ENCODE measurements at regions not wholly inside any gene's neighbourhood (a gene's known extent, or its start where the extent isn't known, plus 50 kb on each side); places are given as distances from the start of the nearest gene placed in this dataset.
A peak's percentile ranks its signal among the peaks of the same experiment; 100 is the strongest.
"Not testable (repeated sequence)": the region's sequence is repeated elsewhere in the genome, so short reads cannot be mapped to it uniquely, and the experiment has no call there.

- no peak overlapping the region for H3K27ac ChIP-seq
- DNase-seq (ENCODE audit: low read depth, low spot score) = no peak
These were observed 105.8 kb upstream of the PELI1 start for GRCh38 chr2:64250063-64250462.

DNA sequence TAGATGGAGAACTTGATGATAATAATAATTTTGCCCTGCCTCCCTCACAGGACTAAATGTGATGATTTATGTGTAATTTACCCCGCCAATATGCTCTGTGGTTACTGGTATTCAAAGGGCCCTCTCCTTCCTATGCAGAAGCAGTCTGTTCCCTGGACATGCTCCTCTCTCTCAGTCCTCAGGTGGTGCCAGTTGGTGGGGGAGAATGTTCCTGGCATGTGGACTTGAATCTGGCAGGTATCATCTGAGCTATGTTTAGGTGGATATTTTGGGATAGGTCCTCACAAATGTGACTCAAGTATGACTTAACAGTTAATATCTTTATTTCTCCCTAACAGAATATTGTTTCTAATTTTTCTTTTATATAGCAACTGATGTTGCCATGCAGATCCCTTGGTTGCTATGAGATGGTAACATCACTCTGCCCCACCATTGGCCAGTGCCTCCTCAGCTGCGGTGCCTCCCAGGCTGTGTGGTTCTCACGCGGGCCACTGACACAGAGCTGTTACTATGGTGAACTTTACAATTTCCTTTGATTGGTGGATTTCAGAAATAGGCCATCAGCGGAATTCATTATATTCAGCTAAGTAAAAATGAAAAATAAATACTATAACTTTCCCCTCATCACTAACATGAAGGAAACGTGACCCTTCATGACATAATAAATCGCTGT lies 106.7 kb upstream of the PELI1 start:
- no peak for DNase-seq (ENCODE audit: low read depth, low spot score)
- no peak overlapping the region for H3K27ac ChIP-seq

- DNase-seq (ENCODE audit: low read depth, low spot score) = no peak
- H3K27ac ChIP-seq = no peak overlapping the region
These were observed 107.5 kb upstream of the PELI1 start for GRCh38 chr2:64251497-64252250.

DNA sequence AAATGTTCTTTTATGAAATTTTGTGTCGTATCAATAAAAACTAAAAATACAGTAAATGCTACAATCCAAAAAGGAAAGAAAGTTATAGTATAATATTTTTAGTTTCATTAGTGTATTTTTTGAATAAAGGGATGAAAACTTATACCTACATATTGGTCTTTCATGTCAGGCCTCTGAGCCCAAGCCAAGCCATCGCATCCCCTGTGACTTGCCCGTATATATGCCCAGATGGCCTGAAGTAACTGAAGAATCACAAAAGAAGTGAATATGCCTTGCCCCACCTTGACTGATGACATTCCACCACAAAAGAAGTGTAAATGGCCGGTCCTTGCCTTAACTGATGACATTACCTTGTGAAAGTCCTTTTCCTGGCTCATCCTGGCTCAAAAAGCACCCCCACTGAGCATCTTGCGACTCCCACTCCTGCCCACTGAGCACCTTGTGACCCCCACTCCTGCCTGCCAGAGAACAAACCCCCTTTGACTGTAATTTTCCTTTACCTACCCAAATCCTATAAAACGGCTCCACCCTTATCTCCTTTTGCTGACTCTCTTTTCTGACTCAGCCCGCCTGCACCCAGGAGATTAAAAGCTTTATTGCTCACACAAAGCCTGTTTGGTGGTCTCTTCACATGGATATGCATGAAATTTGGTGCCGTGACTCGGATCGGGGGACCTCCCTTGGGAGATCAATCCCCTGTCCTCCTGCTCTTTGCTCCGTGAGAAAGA lies 108.2 kb upstream of the PELI1 start:
- not testable (repeated sequence) for DNase-seq (ENCODE audit: low read depth, low spot score); H3K27ac ChIP-seq

DNA sequence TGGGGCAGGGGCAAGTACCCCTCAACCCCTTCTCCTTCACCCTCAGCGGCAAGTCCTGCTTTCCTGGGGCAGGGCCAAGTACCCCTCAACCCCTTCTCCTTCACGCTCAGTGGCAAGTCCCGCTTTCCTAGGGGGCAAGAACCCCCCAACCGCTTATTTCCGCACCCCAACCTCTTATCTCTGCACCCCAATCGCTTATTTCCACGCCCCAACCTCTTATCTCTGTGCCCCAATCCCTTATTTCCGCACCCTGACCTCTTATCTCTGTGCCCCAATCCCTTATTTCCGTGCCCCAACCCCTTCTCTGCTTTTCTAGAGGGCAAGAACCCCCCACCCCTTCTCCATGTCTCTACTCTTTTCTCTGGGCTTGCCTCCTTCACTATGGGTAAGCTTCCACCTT lies 109.2 kb upstream of the PELI1 start:
- H3K27ac ChIP-seq; DNase-seq (ENCODE audit: low read depth, low spot score): not testable (repeated sequence)

GRCh38 chr2:64258566-64258965 lies 114.3 kb upstream of the PELI1 start:
- no peak overlapping the region for H3K27ac ChIP-seq
- DNase-seq (ENCODE audit: low read depth, low spot score) = no peak

- no peak overlapping the region for H3K27ac ChIP-seq
- no peak for DNase-seq (ENCODE audit: low read depth, low spot score)
These were observed 115.1 kb upstream of the PELI1 start for GRCh38 chr2:64259312-64259711.

- no peak overlapping the region for H3K27ac ChIP-seq
These were observed 116.0 kb upstream of the PELI1 start for GRCh38 chr2:64260093-64260803.

GRCh38 chr2:64260817-64261216 lies 116.6 kb upstream of the PELI1 start:
- no peak overlapping the region for H3K27ac ChIP-seq
- DNase-seq (ENCODE audit: low read depth, low spot score) = no peak

More at GRCh38 chr2:64260093-64260803, 116.0 kb upstream of the PELI1 start:
- DNase-seq (ENCODE audit: low read depth, low spot score) = no peak

- no peak for DNase-seq (ENCODE audit: low read depth, low spot score)
These were observed 117.9 kb upstream of the PELI1 start for GRCh38 chr2:64262071-64262470.

DNA sequence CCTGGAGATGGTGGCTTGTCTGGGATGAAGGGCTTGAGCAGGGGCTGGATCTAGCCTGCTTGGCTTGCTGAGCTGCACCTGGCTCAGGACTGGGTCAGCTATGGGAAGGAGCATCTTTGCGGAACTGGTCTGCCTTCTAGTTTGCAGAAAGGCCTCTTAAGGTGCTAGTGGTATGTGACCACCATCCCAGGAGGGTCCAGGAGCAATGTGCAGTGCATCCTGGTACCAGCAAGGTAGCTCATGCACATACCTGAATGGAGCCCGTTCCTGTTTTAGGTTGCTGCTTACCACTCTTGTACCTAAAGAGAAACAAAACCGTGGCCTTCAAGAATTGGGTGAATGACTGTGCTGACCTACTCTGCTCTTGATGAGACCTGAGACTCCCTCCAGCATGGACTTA lies 118.6 kb upstream of the PELI1 start:
- DNase-seq (ENCODE audit: low read depth, low spot score) = no peak
- peak overlapping the region; percentile 81 for H3K27ac ChIP-seq

More at GRCh38 chr2:64262071-64262470, 117.9 kb upstream of the PELI1 start:
- no peak overlapping the region for H3K27ac ChIP-seq

DNA sequence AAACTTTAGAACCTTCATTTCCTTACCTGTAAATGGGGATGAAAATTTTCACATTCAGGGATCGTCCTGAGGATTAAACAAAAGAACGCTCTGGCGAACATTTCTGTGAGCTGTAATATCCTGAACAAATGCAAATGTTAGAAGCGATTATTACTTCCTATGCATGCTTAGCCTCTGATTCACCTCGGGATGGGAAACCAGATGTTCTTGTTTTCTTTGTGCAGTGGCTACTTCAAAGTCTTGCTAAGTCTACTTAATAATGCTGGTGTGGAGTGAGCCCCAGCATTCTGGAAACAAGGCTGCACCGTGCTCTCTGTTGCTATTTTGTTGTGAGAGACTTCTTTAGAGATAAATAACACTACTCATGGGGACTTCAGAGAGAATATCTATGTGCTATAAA lies 119.1 kb upstream of the PELI1 start:
- H3K27ac ChIP-seq = peak overlapping the region; percentile 81
- peak; percentile 60 for DNase-seq (ENCODE audit: low read depth, low spot score)

- no peak for DNase-seq (ENCODE audit: low read depth, low spot score)
- no peak overlapping the region for H3K27ac ChIP-seq
These were observed 123.5 kb upstream of the PELI1 start for GRCh38 chr2:64267699-64268098.

GRCh38 chr2:64268330-64269048 lies 124.3 kb upstream of the PELI1 start:
- DNase-seq (ENCODE audit: low read depth, low spot score) = no peak
- no peak overlapping the region for H3K27ac ChIP-seq

DNA sequence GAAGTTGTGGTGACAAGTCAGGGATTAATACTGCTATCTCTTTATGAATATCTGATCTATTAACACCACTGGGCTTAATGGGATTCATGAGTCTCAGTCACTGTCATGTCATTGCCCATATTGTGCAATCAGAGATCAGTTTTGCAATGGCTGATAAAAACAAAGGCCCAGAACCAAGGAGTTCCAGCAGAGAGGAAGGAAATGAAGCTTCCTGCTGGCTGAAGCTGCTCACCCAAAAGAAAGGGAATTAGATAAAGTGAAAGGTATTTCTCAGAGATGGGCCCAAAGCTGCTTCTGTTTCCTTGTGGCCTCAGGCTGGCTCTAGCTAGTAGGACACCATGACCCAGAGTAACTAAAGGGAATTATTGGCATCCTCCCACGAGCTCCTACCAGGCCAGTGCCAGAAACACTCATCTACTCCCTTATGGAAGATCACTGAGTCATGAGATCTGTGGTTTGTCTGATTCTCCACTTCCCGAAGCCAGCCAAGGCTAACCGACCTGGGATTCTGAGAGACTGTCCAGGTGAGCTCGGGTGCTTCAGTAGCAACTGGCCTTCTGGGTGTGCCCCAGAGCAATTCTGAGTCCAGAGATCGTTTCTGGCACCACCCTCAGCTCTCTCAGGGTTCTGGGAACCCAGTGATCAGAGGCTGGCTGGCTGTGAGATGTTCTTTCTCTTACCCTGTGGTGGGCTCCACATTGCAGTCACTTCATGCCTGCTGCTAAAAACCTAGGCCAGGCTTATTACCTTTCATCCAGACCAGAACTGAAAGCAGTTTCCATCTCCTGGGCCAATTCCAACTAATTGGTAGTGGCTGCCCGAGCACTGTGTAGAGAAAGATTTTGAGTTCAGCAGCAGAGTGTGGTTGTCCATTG lies 129.5 kb upstream of the PELI1 start:
- H3K27ac ChIP-seq = peak overlapping the region; percentile 81
- DNase-seq (ENCODE audit: low read depth, low spot score) = peak; percentile 66

DNA sequence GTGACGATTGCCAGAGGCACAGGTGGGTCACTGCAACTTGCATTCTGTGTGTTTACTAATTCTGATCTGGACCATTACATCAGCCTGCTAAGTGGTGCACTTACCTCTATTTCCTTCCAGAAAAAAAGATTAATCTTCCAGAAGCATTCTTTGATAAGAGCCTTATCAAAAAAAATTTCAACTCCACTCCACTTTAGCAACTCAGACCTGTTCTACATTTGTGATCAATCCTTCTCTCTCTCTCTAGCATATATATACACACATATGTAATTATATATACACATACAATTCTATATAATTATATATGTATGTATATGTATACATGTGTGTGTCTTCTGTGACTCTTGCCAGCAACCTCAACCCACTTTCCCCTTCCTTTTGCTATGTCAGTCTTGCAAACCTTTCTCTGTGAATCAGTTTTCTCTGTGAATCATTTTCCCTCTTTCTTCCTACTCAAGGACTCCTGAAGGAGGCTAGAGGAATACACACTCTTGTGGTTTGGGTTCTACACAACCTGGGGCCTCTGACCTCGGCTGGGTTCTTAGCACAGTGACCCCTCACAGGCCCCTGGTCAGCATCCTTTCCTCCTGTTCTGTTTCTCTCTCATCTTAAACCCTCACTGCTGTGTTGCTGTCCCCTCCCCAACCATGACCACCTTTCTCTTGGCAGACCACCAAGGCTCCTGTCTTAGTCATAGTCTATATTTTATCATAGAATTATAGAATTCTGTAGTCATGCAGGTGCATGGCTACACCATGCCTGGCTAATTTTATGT lies 130.4 kb upstream of the PELI1 start:
- DNase-seq (ENCODE audit: low read depth, low spot score) = no peak
- H3K27ac ChIP-seq = peak overlapping the region; percentile 81

DNA sequence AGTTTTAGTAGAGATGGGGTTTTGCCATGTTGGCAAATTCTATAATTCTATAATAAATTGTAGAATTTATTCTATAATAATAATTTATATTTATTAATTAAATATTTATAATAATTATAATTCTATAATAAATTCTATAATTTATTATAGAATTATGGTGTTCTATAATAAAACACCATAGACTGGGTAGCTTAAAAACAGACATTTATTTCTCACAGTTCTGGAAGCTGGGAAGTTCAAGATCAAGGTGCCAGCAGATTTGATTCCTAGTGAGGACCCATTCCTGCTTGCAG lies 130.9 kb upstream of the PELI1 start:
- H3K27ac ChIP-seq = no peak overlapping the region

GRCh38 chr2:64276417-64277095 lies 132.3 kb upstream of the PELI1 start:
- peak overlapping the region; percentile 13 for H3K27ac ChIP-seq
- DNase-seq (ENCODE audit: low read depth, low spot score) = no peak

More for the DNA sequence above, 130.9 kb upstream of the PELI1 start:
- no peak for DNase-seq (ENCODE audit: low read depth, low spot score)
